ENCODE measurements at regions not wholly inside any gene's neighbourhood (a gene's known extent, or its start where the extent isn't known, plus 50 kb on each side); places are given as distances from the start of the nearest gene placed in this dataset.
"Not testable (repeated sequence)": the region's sequence is repeated elsewhere in the genome, so short reads cannot be mapped to it uniquely, and the experiment has no call there.

- WGBS, 2 donors = 17 to 18% methylated on average over 2 of the region's 2 CpGs
- ATAC-seq (no peak), DNase-seq (no peak)
- H3K4me1 ChIP-seq = no peaks in the 10 kb centered on the region
- TF ChIP-seq CTCF (IDR thresholded peaks at IDR 0.05) (no peak), POLR2A (IDR thresholded peaks at IDR 0.05) (no peak)
- intact Hi-C loops (cut with DNase I) = no loop called here
- no peak overlapping the region for H3K27ac ChIP-seq
- H3K4me3 ChIP-seq = no peak overlapping the region
- no peaks in the 10 kb centered on the region for H3K36me3 ChIP-seq (replicated peaks in 1 of 2; ENCODE audit: insufficient read depth in 1 of 2, low read depth in 2 of 2)
- no peaks in the 10 kb centered on the region for H3K9me3 ChIP-seq
- no peaks in the 10 kb centered on the region for H3K27me3 ChIP-seq
Observed at GRCh38 chr7:96800824-96801223, 91.2 kb upstream of the SEM1 start.

- no peak for DNase-seq
- 29 to 45% methylated on average over 1 of the region's 1 CpG for WGBS, 2 donors
- no peaks in the 10 kb centered on the region for H3K9me3 ChIP-seq
- no peaks in the 10 kb centered on the region for H3K36me3 ChIP-seq (replicated peaks in 1 of 2; ENCODE audit: insufficient read depth in 1 of 2, low read depth in 2 of 2)
- intact Hi-C loops (cut with DNase I) = no loop called here
- H3K4me3 ChIP-seq = no peak overlapping the region
- no peaks in the 10 kb centered on the region for H3K4me1 ChIP-seq
- no peaks in the 10 kb centered on the region for H3K27me3 ChIP-seq
- TF ChIP-seq CTCF (IDR thresholded peaks at IDR 0.05) = no peak
- TF ChIP-seq POLR2A (IDR thresholded peaks at IDR 0.05) = no peak
- no peak overlapping the region for H3K27ac ChIP-seq
- no peak for ATAC-seq
Observed at GRCh38 chr7:96819111-96819700, 109.6 kb upstream of the SEM1 start.

GRCh38 chr7:96821131-96821530 is 111.5 kb upstream of the SEM1 start:
- H3K4me1 ChIP-seq; H3K27ac ChIP-seq; intact Hi-C loops (cut with DNase I); H3K9me3 ChIP-seq; ATAC-seq; H3K36me3 ChIP-seq (replicated peaks in 1 of 2; ENCODE audit: insufficient read depth in 1 of 2, low read depth in 2 of 2); H3K4me3 ChIP-seq; H3K27me3 ChIP-seq; DNase-seq: not testable (repeated sequence)
- WGBS, 2 donors = 95 to 100% methylated on average over 1 of the region's 1 CpG

GRCh38 chr7:96822824-96823223 is 113.2 kb upstream of the SEM1 start:
- Histone ChIP-seq H3K27me3 (no peaks in the 10 kb centered on the region), H3K9me3 (no peaks in the 10 kb centered on the region), H3K4me3 (no peak overlapping the region), H3K27ac (no peak overlapping the region), H3K36me3 (replicated peaks in 1 of 2; ENCODE audit: insufficient read depth in 1 of 2, low read depth in 2 of 2) (no peaks in the 10 kb centered on the region), H3K4me1 (no peaks in the 10 kb centered on the region)
- intact Hi-C loops (cut with DNase I) = no loop called here
- TF ChIP-seq CTCF (IDR thresholded peaks at IDR 0.05) = no peak
- ATAC-seq (no peak), DNase-seq (no peak)
- WGBS, 2 donors = 61 to 64% methylated on average over 2 of the region's 2 CpGs

- 56 to 59% methylated on average over 4 of the region's 4 CpGs for WGBS, 2 donors
- ATAC-seq = no peak
- DNase-seq = no peak
- TF ChIP-seq CTCF (IDR thresholded peaks at IDR 0.05) (no peak), POLR2A (IDR thresholded peaks at IDR 0.05) (no peak)
- H3K27me3 ChIP-seq = no peaks in the 10 kb centered on the region
- H3K4me3 ChIP-seq = no peak overlapping the region
- intact Hi-C loops (cut with DNase I) = no loop called here
- H3K27ac ChIP-seq = no peak overlapping the region
- H3K4me1 ChIP-seq = no peaks in the 10 kb centered on the region
- no peaks in the 10 kb centered on the region for H3K36me3 ChIP-seq (replicated peaks in 1 of 2; ENCODE audit: insufficient read depth in 1 of 2, low read depth in 2 of 2)
- no peaks in the 10 kb centered on the region for H3K9me3 ChIP-seq
Observed at GRCh38 chr7:96823274-96823673, 113.6 kb upstream of the SEM1 start.
